Medulla oblongata (tissue), 1 donor: ENCODE measurements at regions not wholly inside any gene's neighbourhood (a gene's known extent, or its start where the extent isn't known, plus 50 kb on each side); places are given as distances from the start of the nearest gene placed in this dataset.

Experiments used
- DNase-seq: peaks from one replicate; pipeline ENCODE4 v3.0.0-alpha.2; 2015; ENCODE audit errors: extremely low spot score

GRCh38 chr14:97718886-97719442 lies 921.8 kb downstream of the VRK1 start:
- DNase-seq = no peak

GRCh38 chr14:97719931-97720330 lies 922.7 kb downstream of the VRK1 start:
- no peak for DNase-seq

- no peak for DNase-seq
Measured at GRCh38 chr14:97723351-97723750, 926.2 kb downstream of the VRK1 start.

GRCh38 chr14:97723819-97724218 lies 926.6 kb downstream of the VRK1 start:
- DNase-seq = no peak

GRCh38 chr14:97724265-97724731 lies 927.1 kb downstream of the VRK1 start:
- no peak for DNase-seq

- DNase-seq = no peak
Measured at GRCh38 chr14:97726676-97727075, 929.5 kb downstream of the VRK1 start.

- DNase-seq = no peak
Measured at GRCh38 chr14:97730706-97731105, 933.5 kb downstream of the VRK1 start.

- DNase-seq = no peak
Measured at GRCh38 chr14:97731800-97732199, 934.6 kb downstream of the VRK1 start.

GRCh38 chr14:97747316-97747715 lies 950.1 kb downstream of the VRK1 start:
- no peak for DNase-seq

- DNase-seq = no peak
Measured at GRCh38 chr14:97748616-97749015, 951.4 kb downstream of the VRK1 start.

GRCh38 chr14:97757491-97757890 lies 960.3 kb downstream of the VRK1 start:
- no peak for DNase-seq

- DNase-seq = no peak
Measured at GRCh38 chr14:97760050-97760449, 962.9 kb downstream of the VRK1 start.

GRCh38 chr14:97762386-97762785 lies 965.2 kb downstream of the VRK1 start:
- DNase-seq = no peak

- no peak for DNase-seq
Measured at GRCh38 chr14:97771340-97772045, 974.3 kb downstream of the VRK1 start.

- no peak for DNase-seq
Measured at GRCh38 chr14:97773598-97773997, 976.4 kb downstream of the VRK1 start.

GRCh38 chr14:97776890-97777558 lies 979.8 kb downstream of the VRK1 start:
- DNase-seq = no peak

- no peak for DNase-seq
Measured at GRCh38 chr14:97777622-97778355, 980.6 kb downstream of the VRK1 start.

- DNase-seq = no peak
Measured at GRCh38 chr14:97779140-97779539, 982.0 kb downstream of the VRK1 start.

- no peak for DNase-seq
Measured at GRCh38 chr14:97780804-97781203, 983.6 kb downstream of the VRK1 start.

- no peak for DNase-seq
Measured at GRCh38 chr14:97781961-97782360, 984.8 kb downstream of the VRK1 start.

- no peak for DNase-seq
Measured at GRCh38 chr14:97782871-97783414, 985.8 kb downstream of the VRK1 start.

GRCh38 chr14:97785495-97785894 lies 988.3 kb downstream of the VRK1 start:
- no peak for DNase-seq
